ENCODE measurements at regions not wholly inside any gene's neighbourhood (a gene's known extent, or its start where the extent isn't known, plus 50 kb on each side); places are given as distances from the start of the nearest gene placed in this dataset.

- TF ChIP-seq, protein P1, sequence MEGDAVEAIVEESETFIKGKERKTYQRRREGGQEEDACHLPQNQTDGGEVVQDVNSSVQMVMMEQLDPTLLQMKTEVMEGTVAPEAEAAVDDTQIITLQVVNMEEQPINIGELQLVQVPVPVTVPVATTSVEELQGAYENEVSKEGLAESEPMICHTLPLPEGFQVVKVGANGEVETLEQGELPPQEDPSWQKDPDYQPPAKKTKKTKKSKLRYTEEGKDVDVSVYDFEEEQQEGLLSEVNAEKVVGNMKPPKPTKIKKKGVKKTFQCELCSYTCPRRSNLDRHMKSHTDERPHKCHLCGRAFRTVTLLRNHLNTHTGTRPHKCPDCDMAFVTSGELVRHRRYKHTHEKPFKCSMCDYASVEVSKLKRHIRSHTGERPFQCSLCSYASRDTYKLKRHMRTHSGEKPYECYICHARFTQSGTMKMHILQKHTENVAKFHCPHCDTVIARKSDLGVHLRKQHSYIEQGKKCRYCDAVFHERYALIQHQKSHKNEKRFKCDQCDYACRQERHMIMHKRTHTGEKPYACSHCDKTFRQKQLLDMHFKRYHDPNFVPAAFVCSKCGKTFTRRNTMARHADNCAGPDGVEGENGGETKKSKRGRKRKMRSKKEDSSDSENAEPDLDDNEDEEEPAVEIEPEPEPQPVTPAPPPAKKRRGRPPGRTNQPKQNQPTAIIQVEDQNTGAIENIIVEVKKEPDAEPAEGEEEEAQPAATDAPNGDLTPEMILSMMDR (optimal IDR thresholded peaks at IDR 0.05 in 1 of 3, IDR thresholded peaks at IDR 0.05 in 1 of 3, conservative IDR thresholded peaks at IDR 0.05 in 1 of 3; ENCODE audit: extremely low read depth in 1 of 3, insufficient read depth in 2 of 3, low read length in 3 of 3) = no peak
- TF ChIP-seq EZH2 (IDR thresholded peaks at IDR 0.05; ENCODE audit: low read length) = no peak
Observed at GRCh38 chr4:128394778-128395177, 107.2 kb upstream of the PGRMC2 start.

Data from keratinocyte (primary cell).